H7 (cell line): ENCODE measurements at regions not wholly inside any gene's neighbourhood (a gene's known extent, or its start where the extent isn't known, plus 50 kb on each side); places are given as distances from the start of the nearest gene placed in this dataset.

Source experiments
- DNase-seq: peaks from one replicate; pipeline ENCODE4 v3.0.0; 2012
- H3K27me3 ChIP-seq: 2 replicates; pipeline ENCODE4 v1.6.0; 2011; ENCODE audit warnings: mild to moderate bottlenecking, low read length; ENCODE audit not compliant: control insufficient read depth, insufficient read depth
- H3K36me3 ChIP-seq: replicated peaks from 2 replicates; pipeline ENCODE4 v1.5.1; 2011; ENCODE audit warnings: low read length; ENCODE audit not compliant: control insufficient read depth, insufficient read depth
- H3K4me3 ChIP-seq: 2 replicates; pipeline ENCODE4 v1.5.1; 2011; ENCODE audit warnings: low read depth, mild to moderate bottlenecking, control low read depth, low read length, moderate library complexity; ENCODE audit not compliant: insufficient read depth

GRCh38 chr6:97813889-97814567, 531.0 kb upstream of the MMS22L start:
- no peak for DNase-seq
- Histone ChIP-seq H3K4me3 (no peak overlapping the region), H3K36me3 (no peaks in the 10 kb centered on the region), H3K27me3 (no peaks in the 10 kb centered on the region)

DNA sequence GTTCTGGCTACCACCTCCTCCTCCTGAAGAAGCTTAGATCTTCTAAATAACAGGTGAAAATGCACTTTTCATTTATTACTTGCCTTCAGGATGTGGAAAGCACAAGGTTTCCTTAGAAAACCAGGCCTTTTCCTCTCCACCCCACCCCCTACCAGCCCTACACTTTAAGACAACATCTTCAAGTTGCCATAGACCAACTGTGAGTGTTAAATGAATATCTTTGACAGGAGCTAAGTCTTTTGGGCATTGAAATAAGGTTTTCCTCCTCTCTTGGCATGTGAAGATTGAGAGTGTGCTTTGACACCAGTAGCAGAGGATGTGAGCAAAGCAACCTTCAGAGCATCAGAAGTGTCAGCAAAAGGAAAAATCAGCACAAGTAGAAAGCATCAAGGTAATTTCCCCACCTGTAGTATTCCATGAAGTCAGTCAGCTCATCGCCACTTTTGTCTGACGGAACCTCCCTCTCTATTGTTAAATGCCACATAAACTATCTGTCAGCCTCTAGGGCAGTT, 532.3 kb upstream of the MMS22L start:
- H3K4me3 ChIP-seq, result no peak overlapping the region
- DNase-seq, result no peak
- no peaks in the 10 kb centered on the region for H3K36me3 ChIP-seq
- no peaks in the 10 kb centered on the region for H3K27me3 ChIP-seq

DNA sequence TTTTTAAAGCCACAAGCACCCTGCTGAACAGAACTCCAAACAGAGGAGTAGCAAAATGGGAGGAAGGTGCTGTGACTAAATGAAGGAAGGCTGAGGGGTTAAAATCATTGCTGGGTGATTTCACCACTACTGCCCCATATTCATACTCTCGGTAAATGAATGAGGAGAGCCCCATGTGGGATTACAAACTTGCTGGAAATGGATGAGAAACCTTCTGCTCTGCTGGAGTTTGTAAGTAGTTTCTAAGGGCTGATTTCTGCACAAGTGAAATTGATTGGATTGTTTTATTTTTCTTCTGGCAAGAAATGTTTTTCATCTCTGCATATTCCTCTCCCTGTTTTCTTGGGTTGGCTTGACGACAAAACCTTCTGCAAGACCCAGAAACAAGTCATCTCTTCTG, 533.5 kb upstream of the MMS22L start:
- no peak for DNase-seq
- Histone ChIP-seq H3K4me3 (no peak overlapping the region), H3K27me3 (no peaks in the 10 kb centered on the region), H3K36me3 (no peaks in the 10 kb centered on the region)

DNA sequence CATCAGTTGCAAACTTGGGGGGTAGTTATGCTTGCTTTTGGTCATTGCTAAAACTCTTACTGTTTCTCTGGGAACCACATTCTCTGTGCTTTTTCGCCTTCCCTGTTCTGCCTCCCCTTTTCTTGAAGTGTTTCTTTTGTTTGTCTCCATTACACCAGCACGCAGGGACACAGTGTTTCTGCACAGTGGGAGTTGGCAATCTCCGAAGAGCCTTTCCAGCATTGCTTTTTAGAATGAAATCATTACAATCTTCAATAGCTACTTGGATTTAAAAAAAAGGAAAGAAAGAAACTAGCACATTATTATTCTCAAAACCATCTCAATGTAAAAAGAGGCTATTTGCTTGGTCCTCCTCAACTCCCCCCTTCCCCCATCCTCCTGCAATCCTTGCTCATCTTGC, 536.7 kb upstream of the MMS22L start:
- no peaks in the 10 kb centered on the region for H3K27me3 ChIP-seq
- H3K4me3 ChIP-seq, result no peak overlapping the region
- no peak for DNase-seq
- no peaks in the 10 kb centered on the region for H3K36me3 ChIP-seq

DNA sequence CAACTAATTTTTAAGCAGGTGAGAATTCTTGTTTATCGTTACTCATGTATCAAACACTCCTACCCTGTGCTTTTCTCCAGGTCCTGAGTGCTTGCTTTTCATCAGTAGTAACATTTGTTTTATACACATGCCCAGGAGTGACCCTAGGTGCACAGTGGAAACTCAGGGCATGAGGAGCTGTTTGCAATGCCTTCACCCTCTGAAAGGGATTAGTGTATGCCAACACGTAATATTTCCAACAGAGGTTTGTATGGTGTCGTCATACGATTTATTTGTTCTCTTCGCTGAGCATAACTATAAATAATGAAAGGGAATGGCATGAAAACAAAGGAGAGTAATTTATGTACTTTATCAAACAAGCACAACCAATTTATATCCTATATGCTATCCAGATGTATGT, 537.4 kb upstream of the MMS22L start:
- no peak overlapping the region for H3K4me3 ChIP-seq
- H3K36me3 ChIP-seq, result no peaks in the 10 kb centered on the region
- no peaks in the 10 kb centered on the region for H3K27me3 ChIP-seq
- DNase-seq, result no peak

DNA sequence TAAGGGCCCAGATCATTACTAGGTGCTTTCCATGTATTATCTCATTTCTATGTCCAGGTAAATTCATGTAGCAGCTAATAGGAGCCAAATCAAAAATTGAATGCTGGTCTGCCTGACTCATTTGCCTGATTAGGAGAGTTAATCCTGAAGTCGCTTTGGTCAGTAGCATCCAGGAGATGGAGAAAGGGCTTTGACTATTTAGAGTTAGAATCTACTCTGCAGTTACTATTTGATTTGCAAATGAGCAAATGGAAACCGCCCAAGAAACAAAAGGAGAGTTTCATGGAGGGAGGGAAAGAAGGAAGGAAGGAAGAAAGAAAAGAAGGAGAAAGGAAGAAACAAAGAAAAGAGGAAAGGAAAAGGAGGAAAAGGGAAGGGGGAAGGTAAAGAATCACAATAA, 539.6 kb upstream of the MMS22L start:
- H3K4me3 ChIP-seq, result no peak overlapping the region
- no peaks in the 10 kb centered on the region for H3K27me3 ChIP-seq
- no peaks in the 10 kb centered on the region for H3K36me3 ChIP-seq
- DNase-seq, result no peak

- DNase-seq, result no peak
- H3K27me3 ChIP-seq, result no peaks in the 10 kb centered on the region
- no peak overlapping the region for H3K4me3 ChIP-seq
- H3K36me3 ChIP-seq, result no peaks in the 10 kb centered on the region
Measured at GRCh38 chr6:97841763-97842162, 558.7 kb upstream of the MMS22L start.

GRCh38 chr6:97842521-97842920, 559.5 kb upstream of the MMS22L start:
- no peak for DNase-seq
- H3K36me3 ChIP-seq, result no peaks in the 10 kb centered on the region
- no peaks in the 10 kb centered on the region for H3K27me3 ChIP-seq
- no peak overlapping the region for H3K4me3 ChIP-seq

DNA sequence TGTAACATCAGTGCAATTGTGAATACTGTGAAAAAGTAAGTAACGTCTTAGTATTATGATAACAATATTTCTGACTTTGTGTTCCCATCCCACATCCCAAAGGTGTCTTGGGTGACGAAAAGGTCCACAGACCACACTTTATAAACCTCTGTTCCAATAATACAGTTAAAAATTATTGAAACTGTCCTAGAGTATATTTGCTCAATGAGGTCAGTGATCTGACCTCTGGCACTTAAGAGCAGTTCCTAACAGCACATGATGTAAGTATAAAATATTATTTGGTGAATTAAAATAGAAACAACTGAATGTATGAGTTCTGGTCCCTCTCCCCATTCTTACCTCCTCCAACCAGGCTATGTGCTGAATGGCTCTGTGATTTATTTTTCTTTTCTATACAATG, 566.4 kb upstream of the MMS22L start:
- H3K4me3 ChIP-seq, result no peak overlapping the region
- no peaks in the 10 kb centered on the region for H3K36me3 ChIP-seq
- H3K27me3 ChIP-seq, result no peaks in the 10 kb centered on the region
- no peak for DNase-seq

DNA sequence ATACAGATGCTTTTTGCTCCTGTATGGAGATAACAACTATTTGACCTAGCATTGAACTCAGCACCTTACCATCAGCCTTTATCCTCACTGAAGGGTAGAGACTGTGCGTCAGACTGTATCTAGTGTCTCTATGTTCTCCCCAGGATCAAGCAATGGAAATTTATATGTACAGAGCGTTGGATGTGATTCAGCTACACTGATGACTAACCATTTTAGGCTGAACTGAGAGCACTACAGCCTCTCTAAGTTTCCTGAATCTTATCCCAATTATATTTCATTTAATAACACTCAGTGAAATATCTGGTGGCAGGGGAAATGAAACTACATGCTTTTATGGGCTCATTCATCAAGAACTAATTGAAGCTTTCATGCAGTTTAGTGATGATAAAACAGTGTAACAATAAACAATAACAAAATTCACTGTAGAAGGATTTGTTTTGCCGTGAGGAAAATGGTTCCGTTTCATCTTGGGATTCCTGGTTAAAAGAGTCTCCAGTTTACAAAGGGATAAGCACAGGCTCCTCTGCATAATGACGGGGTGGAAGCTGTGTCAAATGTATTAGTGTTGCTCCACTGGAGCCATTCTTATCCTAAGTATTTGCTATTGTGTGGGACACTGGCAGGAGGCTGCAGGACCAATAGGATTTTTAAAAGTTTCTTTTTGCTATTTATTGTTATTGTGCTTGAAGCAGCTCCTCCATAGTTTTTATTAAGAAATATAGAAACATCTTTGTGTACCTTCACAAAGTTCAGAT, 567.6 kb upstream of the MMS22L start:
- Histone ChIP-seq H3K27me3 (no peaks in the 10 kb centered on the region), H3K4me3 (no peak overlapping the region), H3K36me3 (no peaks in the 10 kb centered on the region)
- DNase-seq, result no peak

GRCh38 chr6:97863697-97864096, 580.7 kb upstream of the MMS22L start:
- Histone ChIP-seq H3K36me3 (no peaks in the 10 kb centered on the region), H3K4me3 (no peak overlapping the region), H3K27me3 (no peaks in the 10 kb centered on the region)
- no peak for DNase-seq

DNA sequence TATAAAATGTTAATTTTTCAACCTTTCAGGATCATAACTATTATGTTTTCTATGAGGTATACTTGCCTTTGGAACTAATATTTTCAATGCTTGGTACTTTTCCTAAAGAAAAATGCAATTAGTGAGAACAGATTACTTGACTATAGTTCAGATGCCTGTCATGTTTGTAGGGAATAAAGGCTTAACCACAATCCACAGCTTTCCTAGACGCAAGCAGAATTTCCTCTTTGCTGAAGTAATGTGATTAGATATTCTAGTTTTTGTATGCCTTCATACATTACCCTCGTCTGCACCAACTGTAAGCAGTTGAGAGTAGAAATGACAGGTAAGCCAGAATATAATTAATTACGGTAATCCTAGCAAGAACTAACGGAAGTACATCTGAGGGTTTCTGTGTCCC, 581.4 kb upstream of the MMS22L start:
- no peaks in the 10 kb centered on the region for H3K36me3 ChIP-seq

GRCh38 chr6:97864826-97865225, 581.8 kb upstream of the MMS22L start:
- DNase-seq, result no peak
- Histone ChIP-seq H3K36me3 (no peaks in the 10 kb centered on the region), H3K27me3 (no peaks in the 10 kb centered on the region), H3K4me3 (no peak overlapping the region)

More for the DNA sequence above, 581.4 kb upstream of the MMS22L start:
- Histone ChIP-seq H3K27me3 (no peaks in the 10 kb centered on the region), H3K4me3 (no peak overlapping the region)
- no peak for DNase-seq

DNA sequence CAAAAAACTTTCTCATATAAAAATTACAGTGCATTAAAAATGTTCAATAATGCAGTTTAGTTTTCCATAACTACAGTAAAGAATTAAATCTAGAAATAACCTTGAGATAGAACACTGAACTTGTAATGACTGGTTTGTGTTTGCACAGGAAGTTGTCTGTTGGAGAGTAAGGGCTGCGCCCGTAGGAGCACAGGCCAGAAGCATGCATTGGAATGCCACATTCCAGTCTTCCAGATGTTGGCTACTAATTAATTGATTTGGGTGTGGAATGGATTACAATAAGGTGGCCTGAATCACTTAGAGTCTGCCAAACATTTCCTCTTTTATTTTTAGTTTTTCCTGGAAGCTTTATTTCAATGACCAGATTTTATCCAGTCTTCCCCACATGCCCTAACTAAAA, 582.6 kb upstream of the MMS22L start:
- Histone ChIP-seq H3K27me3 (no peaks in the 10 kb centered on the region), H3K36me3 (no peaks in the 10 kb centered on the region), H3K4me3 (no peak overlapping the region)
- DNase-seq, result no peak

- no peaks in the 10 kb centered on the region for H3K36me3 ChIP-seq
- no peaks in the 10 kb centered on the region for H3K27me3 ChIP-seq
- H3K4me3 ChIP-seq, result no peak overlapping the region
- DNase-seq, result no peak
Measured at GRCh38 chr6:97866616-97867015, 583.6 kb upstream of the MMS22L start.
